H1 (cell line): ENCODE measurements at regions not wholly inside any gene's neighbourhood (a gene's known extent, or its start where the extent isn't known, plus 50 kb on each side); places are given as distances from the start of the nearest gene placed in this dataset.

ENCODE experiments used
- CTCF ChIA-PET: fragments of 300-600 bp; sonication (Branson Sonifier 250); formaldehyde crosslinking; loops from one replicate; lab custom pipeline; 2021; ENCODE audit not compliant: partially characterized antibody; lab: Charles Lee
- POLR2A ChIA-PET: fragments of 300-600 bp; sonication (Branson Sonifier 250); formaldehyde crosslinking; loops from one replicate; lab custom pipeline; 2021; ENCODE audit warnings: inconsistent platforms; ENCODE audit not compliant: partially characterized antibody; lab: Charles Lee
- DNase-seq, 2 experiments: peaks; one replicate each; pipeline versions ENCODE4 v3.0.0 to v3.0.0-alpha.2; 2010 to 2022; ENCODE audit warnings: low spot score in 2 of 2, low read depth in 1 of 2, mixed read lengths in 1 of 2
- FAIRE-seq: peaks from 2 replicates; lab custom pipeline; 2011; peaks lifted over from hg19 to GRCh38; lab: Jason Lieb, UNC
- H2AFZ ChIP-seq: 2 replicates; pipeline ENCODE4 v1.8.1; 2012; ENCODE audit warnings: low read length, inconsistent platforms
- H2AK5ac ChIP-seq: 2 replicates; pipeline ENCODE4 v1.6.1; 2013; ENCODE audit warnings: low read depth, low read length
- H2BK120ac ChIP-seq: replicated peaks from 2 replicates; pipeline ENCODE3; 2013; ENCODE audit warnings: low read depth, low read length, inconsistent platforms
- H2BK12ac ChIP-seq: 2 replicates; pipeline ENCODE4 v1.6.1; 2013; ENCODE audit warnings: low read depth, low read length
- H2BK15ac ChIP-seq: 2 replicates; pipeline ENCODE4 v1.6.1; 2013; ENCODE audit warnings: low read length
- H2BK20ac ChIP-seq: 2 replicates; pipeline ENCODE4 v1.6.1; 2013; ENCODE audit warnings: low read length
- H2BK5ac ChIP-seq: 2 replicates; pipeline ENCODE4 v1.6.1; 2013; ENCODE audit warnings: low read depth, low read length
- H3K14ac ChIP-seq: 2 replicates; pipeline ENCODE4 v1.6.1; 2013; ENCODE audit warnings: inconsistent platforms; ENCODE audit not compliant: insufficient read length
- H3K18ac ChIP-seq: 2 replicates; pipeline ENCODE4 v1.6.1; 2013; ENCODE audit warnings: low read length; ENCODE audit errors: extremely low read depth
- H3K23ac ChIP-seq: 2 replicates; pipeline ENCODE4 v1.6.1; 2013; ENCODE audit warnings: inconsistent platforms; ENCODE audit not compliant: insufficient read length
- H3K23me2 ChIP-seq: 2 replicates; pipeline ENCODE4 v1.6.1; 2013; ENCODE audit warnings: low read depth, low read length
- H3K27ac ChIP-seq: 2 replicates; pipeline ENCODE4 v1.6.1; 2011; ENCODE audit warnings: low read depth, low read length, inconsistent platforms
- H3K27me3 ChIP-seq, 4 experiments: replicated peaks in 1 of 4; 1 replicate in 1 of 4; 2 replicates in 3 of 4; pipeline versions ENCODE4 v1.6.1 to v1.8.1; 2011 to 2013; ENCODE audit warnings: low read length in 3 of 4, mild to moderate bottlenecking in 3 of 4, inconsistent platforms in 2 of 4, mixed read lengths in 2 of 4, moderate library complexity in 1 of 4; ENCODE audit not compliant: control insufficient read depth in 3 of 4, insufficient read depth in 3 of 4; ENCODE audit errors: extremely low read depth in 1 of 4
- H3K36me3 ChIP-seq, 4 experiments: 2 replicates each; pipeline versions ENCODE4 v1.6.1 to v1.8.1; 2011 to 2013; ENCODE audit warnings: mild to moderate bottlenecking in 4 of 4, low read length in 3 of 4, moderate library complexity in 2 of 4, control low read depth in 1 of 4, inconsistent platforms in 1 of 4; ENCODE audit not compliant: insufficient read depth in 4 of 4, control insufficient read depth in 2 of 4
- H3K4ac ChIP-seq: replicated peaks from 2 replicates; pipeline ENCODE3; 2013; ENCODE audit warnings: low read length, low read depth, mixed read lengths, inconsistent platforms; ENCODE audit not compliant: insufficient read length
- H3K4me1 ChIP-seq, 4 experiments: replicated peaks in 1 of 4; 1 replicate in 1 of 4; 2 replicates in 3 of 4; pipeline versions ENCODE4 v1.6.1 to v1.8.1; 2011 to 2013; ENCODE audit warnings: low read length in 3 of 4, inconsistent platforms in 2 of 4, mixed read lengths in 1 of 4; ENCODE audit not compliant: insufficient read depth in 4 of 4, control insufficient read depth in 3 of 4
- H3K4me2 ChIP-seq, 2 experiments: 2 replicates each; pipeline versions ENCODE4 v1.6.1 to v1.8.1; 2011 to 2013; ENCODE audit warnings: low read depth in 2 of 2, low read length in 2 of 2, control low read depth in 1 of 2, inconsistent platforms in 1 of 2, mild to moderate bottlenecking in 1 of 2; ENCODE audit not compliant: insufficient read depth in 1 of 2
- H3K4me3 ChIP-seq, 4 experiments: fragments of 200-600, 300-600 bp in 1 of 4; sonication (generic), shearing (Covaris generic), sonication (Bioruptor Twin) in 1 of 4; 2 replicates each; pipeline versions ENCODE4 v1.5.1 to v1.8.1; 2011 to 2016; ENCODE audit warnings: low read length in 4 of 4, low read depth in 3 of 4, control low read depth in 2 of 4, inconsistent platforms in 2 of 4, mild to moderate bottlenecking in 2 of 4, mixed read lengths in 1 of 4, moderate library complexity in 1 of 4; ENCODE audit not compliant: insufficient read depth in 2 of 4; ENCODE audit errors: extremely low read depth in 1 of 4
- H3K56ac ChIP-seq: replicated peaks from 2 replicates; pipeline ENCODE3; 2013; ENCODE audit warnings: low read depth, mild to moderate bottlenecking, mixed read lengths, low read length, inconsistent platforms; ENCODE audit not compliant: insufficient read length
- H3K79me1 ChIP-seq: 2 replicates; pipeline ENCODE4 v1.6.1; 2013; ENCODE audit warnings: low read depth, low read length, control low read depth
- H3K79me2 ChIP-seq, 2 experiments: 2 replicates each; pipeline versions ENCODE4 v1.6.1 to v1.8.1; 2012 to 2013; ENCODE audit warnings: low read length in 2 of 2, mild to moderate bottlenecking in 2 of 2, inconsistent platforms in 1 of 2; ENCODE audit not compliant: insufficient read depth in 2 of 2, control insufficient read depth in 1 of 2
- H3K9ac ChIP-seq, 4 experiments: replicated peaks in 1 of 4; 1 replicate in 1 of 4; 2 replicates in 3 of 4; pipeline versions ENCODE4 v1.6.1 to v1.8.1; 2011 to 2013; ENCODE audit warnings: low read depth in 3 of 4, low read length in 3 of 4, control low read depth in 2 of 4, mild to moderate bottlenecking in 2 of 4, moderate library complexity in 2 of 4, inconsistent platforms in 1 of 4; ENCODE audit errors: extremely low read depth in 1 of 4
- H3K9me3 ChIP-seq, 2 experiments: 2 replicates each; pipeline versions ENCODE4 v1.6.1 to v1.8.1; 2012 to 2013; ENCODE audit warnings: mild to moderate bottlenecking in 2 of 2, moderate library complexity in 2 of 2, control low read depth in 1 of 2, inconsistent platforms in 1 of 2, low read depth in 1 of 2, low read length in 1 of 2, mixed read lengths in 1 of 2; ENCODE audit not compliant: insufficient read depth in 2 of 2
- H4K20me1 ChIP-seq, 2 experiments: replicated peaks in 1 of 2; 2 replicates each; pipeline versions ENCODE3 to v1.8.1; 2011 to 2013; ENCODE audit warnings: inconsistent platforms in 2 of 2, low read length in 2 of 2, mild to moderate bottlenecking in 1 of 2; ENCODE audit not compliant: insufficient read depth in 2 of 2, control insufficient read depth in 1 of 2
- H4K5ac ChIP-seq: 2 replicates; pipeline ENCODE4 v1.6.1; 2013; ENCODE audit warnings: low read length, low read depth, mixed read lengths, inconsistent platforms; ENCODE audit not compliant: insufficient read length
- H4K8ac ChIP-seq: 2 replicates; pipeline ENCODE4 v1.8.0; 2013; ENCODE audit warnings: mild to moderate bottlenecking, moderate library complexity, low read length, inconsistent platforms; ENCODE audit not compliant: insufficient read depth; ENCODE audit errors: extremely low read depth
- H4K91ac ChIP-seq: replicated peaks from 2 replicates; pipeline ENCODE3; 2013; ENCODE audit warnings: low read length, mixed read lengths, inconsistent platforms; ENCODE audit not compliant: insufficient read length
- ASH2L ChIP-seq: fragments of 200-600, 300-600 bp; sonication (generic); IDR thresholded peaks from one replicate; pipeline ENCODE4 v1.7.1; 2017; ENCODE audit warnings: low read length
- CHD1 ChIP-seq: IDR thresholded peaks from 2 replicates; pipeline ENCODE4 v1.6.1; 2012; ENCODE audit warnings: low read depth, low read length, improper control_type of control experiment
- CHD2 ChIP-seq: IDR thresholded peaks from 2 replicates; pipeline ENCODE4 v1.6.1; 2012; ENCODE audit warnings: low read length, improper control_type of control experiment
- EP300 ChIP-seq, 2 experiments: IDR thresholded peaks; 1 replicate in 1 of 2; 2 replicates in 1 of 2; pipeline ENCODE4 v1.6.1; 2011 to 2012; ENCODE audit warnings: low read depth in 2 of 2, low read length in 2 of 2, mild to moderate bottlenecking in 2 of 2, borderline replicate concordance in 1 of 2, inconsistent platforms in 1 of 2, moderate library complexity in 1 of 2
- GABPA ChIP-seq: IDR thresholded peaks from 2 replicates; pipeline ENCODE4 v1.6.1; 2011; ENCODE audit warnings: mild to moderate bottlenecking, low read length, moderate library complexity, borderline replicate concordance; ENCODE audit not compliant: insufficient read depth
- JUN ChIP-seq: IDR thresholded peaks from 2 replicates; pipeline ENCODE4 v1.6.1; 2011; ENCODE audit warnings: low read depth, mild to moderate bottlenecking, improper control_type of control experiment, low read length
- NRF1 ChIP-seq: IDR thresholded peaks from 2 replicates; pipeline ENCODE4 v1.6.1; 2011; ENCODE audit warnings: mild to moderate bottlenecking, low read depth, low read length, improper control_type of control experiment
- POLR2A ChIP-seq, 2 experiments: IDR thresholded peaks; 1 replicate in 1 of 2; 2 replicates in 1 of 2; pipeline ENCODE4 v1.6.1; 2011; ENCODE audit warnings: low read depth in 2 of 2, low read length in 2 of 2, mild to moderate bottlenecking in 2 of 2; ENCODE audit errors: control extremely low read depth in 1 of 2
- TAF7 ChIP-seq: optimal IDR thresholded peaks from 2 replicates; pipeline ENCODE3; 2011; ENCODE audit warnings: low read depth, mild to moderate bottlenecking, inconsistent platforms, low read length, moderate library complexity, borderline replicate concordance
- ZNF274 ChIP-seq: IDR thresholded peaks from 2 replicates; pipeline ENCODE4 v1.7.0; 2012; ENCODE audit warnings: low read length, borderline replicate concordance; ENCODE audit errors: extremely low read depth
- WGBS, 2 experiments: shearing (Covaris generic) in 1 of 2; methylation state at CpG; one replicate each; pipeline versions ENCODE4 v1.1.6 to v1.1.7; 2013 to 2015; ENCODE audit warnings: low lambda C conversion rate in 2 of 2, mixed read lengths in 2 of 2, inconsistent platforms in 1 of 2, low coverage in 1 of 2, missing lambda C conversion rate in 1 of 2; ENCODE audit not compliant: insufficient replicate concordance in 2 of 2, insufficient coverage in 1 of 2, insufficient read length in 1 of 2; ENCODE audit errors: extremely low coverage in 1 of 2, missing lambda C conversion rate in 1 of 2; 5-methylcytosine and 5-hydroxymethylcytosine counted together

DNA sequence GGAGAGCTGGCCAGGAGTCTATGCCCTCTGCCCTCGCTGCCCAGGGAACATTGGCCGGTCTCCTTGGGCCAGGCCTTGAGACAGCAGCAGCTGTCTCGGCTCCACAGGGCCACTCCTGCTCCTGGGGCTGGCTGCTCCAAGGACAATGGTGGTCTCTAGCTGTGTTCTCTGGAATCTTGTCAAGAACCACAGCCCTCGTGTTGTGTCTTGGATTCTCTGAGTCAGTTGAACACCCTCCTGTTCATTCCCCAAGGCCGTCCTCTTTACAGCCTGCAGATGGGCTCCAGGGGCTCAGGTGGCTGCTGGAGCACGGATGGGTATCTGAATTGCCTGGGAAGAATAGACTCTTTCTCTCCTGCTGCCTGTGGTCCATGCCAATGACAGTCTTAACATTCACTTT lies 511.1 kb downstream of the GLRX3 start:
- H3K79me1 ChIP-seq: no peaks in the 10 kb centered on the region
- no peak overlapping the region for H2BK120ac ChIP-seq
- H3K14ac ChIP-seq: no peak overlapping the region
- no peak overlapping the region for H3K18ac ChIP-seq
- no peak overlapping the region for H2BK15ac ChIP-seq
- H3K4me1 ChIP-seq: no peaks in the 10 kb centered on the region
- H4K91ac ChIP-seq: no peak overlapping the region
- POLR2A ChIA-PET: no interaction called here
- H2AK5ac ChIP-seq: no peak overlapping the region
- no peak overlapping the region for H3K4me2 ChIP-seq
- DNase-seq (no peak), FAIRE-seq (no peak)
- no peak overlapping the region for H2BK20ac ChIP-seq
- no peaks in the 10 kb centered on the region for H3K79me2 ChIP-seq
- CTCF ChIA-PET: interaction anchor here (0.6 to 0.7 kb wide), 2 partner anchors 31 to 126 kb away, joined by 3 read pairs; no protein-coding TSS in a partner anchor
- no peaks in the 10 kb centered on the region for H3K36me3 ChIP-seq
- no peaks in the 10 kb centered on the region for H3K23me2 ChIP-seq
- H3K56ac ChIP-seq: no peak overlapping the region
- H4K8ac ChIP-seq: no peak overlapping the region
- H2AFZ ChIP-seq: no peak overlapping the region
- WGBS, 2 experiments: 87% methylated on average over 6 of the region's 6 CpGs; no CpG with 5 or more reads in 1 of the 2 experiments
- H3K23ac ChIP-seq: no peak overlapping the region
- no peaks in the 10 kb centered on the region for H3K9me3 ChIP-seq
- no peak for TF ChIP-seq CHD1
- no peak for TF ChIP-seq JUN
- TF ChIP-seq GABPA: no peak
- TF ChIP-seq TAF7: no peak
- no peak for TF ChIP-seq ZNF274
- TF ChIP-seq ASH2L: no peak
- no peak for TF ChIP-seq CHD2
- TF ChIP-seq POLR2A (IDR thresholded peaks at IDR 0.05; ENCODE audit: control extremely low read depth in 1 of 2, low read depth in 2 of 2, low read length in 2 of 2): no peak
- TF ChIP-seq NRF1: no peak
- no peak for TF ChIP-seq EP300 (IDR thresholded peaks at IDR 0.05; ENCODE audit: borderline replicate concordance in 1 of 2, low read depth in 2 of 2, low read length in 2 of 2)
- no peak overlapping the region for H3K4me3 ChIP-seq
- H2BK12ac ChIP-seq: no peak overlapping the region
- no peak overlapping the region for H2BK5ac ChIP-seq
- H3K27ac ChIP-seq: no peak overlapping the region
- no peak overlapping the region for H3K4ac ChIP-seq
- H3K27me3 ChIP-seq: no peaks in the 10 kb centered on the region
- no peak overlapping the region for H3K9ac ChIP-seq
- H4K20me1 ChIP-seq: no peaks in the 10 kb centered on the region
- H4K5ac ChIP-seq: no peak overlapping the region
